H1 (cell line): ENCODE measurements at regions not wholly inside any gene's neighbourhood (a gene's known extent, or its start where the extent isn't known, plus 50 kb on each side); places are given as distances from the start of the nearest gene placed in this dataset.

Source experiments
- ASH2L ChIP-seq: fragments of 200-600, 300-600 bp; sonication (generic); IDR thresholded peaks from one replicate; pipeline ENCODE4 v1.7.1; 2017; ENCODE audit warnings: low read length
- BACH1 ChIP-seq: IDR thresholded peaks from 2 replicates; pipeline ENCODE4 v1.6.1; 2012; ENCODE audit warnings: low read length, improper control_type of control experiment
- CTBP2 ChIP-seq: IDR thresholded peaks from 2 replicates; pipeline ENCODE4 v1.7.0; 2011; ENCODE audit warnings: borderline replicate concordance, mild to moderate bottlenecking, moderate library complexity, mixed read lengths, low read length; ENCODE audit not compliant: insufficient read depth, insufficient read length
- EZH2 ChIP-seq: fragments of 200-600 bp; sonication (generic); IDR thresholded peaks from 2 replicates; pipeline ENCODE4 v1.7.1; 2012; ENCODE audit warnings: low read depth, mild to moderate bottlenecking, moderate library complexity, low read length, inconsistent platforms; ENCODE audit not compliant: severe bottlenecking
- GTF2F1 ChIP-seq: IDR thresholded peaks from 2 replicates; pipeline ENCODE4 v1.6.1; 2012; ENCODE audit warnings: low read depth, low read length, improper control_type of control experiment, borderline replicate concordance
- JUN ChIP-seq: IDR thresholded peaks from 2 replicates; pipeline ENCODE4 v1.6.1; 2011; ENCODE audit warnings: low read depth, mild to moderate bottlenecking, improper control_type of control experiment, low read length
- KDM5A ChIP-seq: fragments of 200-600 bp; IDR thresholded peaks from 2 replicates; pipeline ENCODE4 v1.7.1; 2012; ENCODE audit warnings: mild to moderate bottlenecking, low read length, inconsistent platforms, mixed read lengths
- RBBP5 ChIP-seq: IDR thresholded peaks from 2 replicates; pipeline ENCODE4 v1.7.1; 2012; ENCODE audit warnings: low read depth, mild to moderate bottlenecking, inconsistent platforms, low read length, moderate library complexity, borderline replicate concordance
- SIN3A ChIP-seq, 2 experiments: IDR thresholded peaks in 1 of 2; conservative IDR thresholded peaks in 1 of 2; 2 replicates each; pipeline ENCODE4 v1.6.1; 2011 to 2012; ENCODE audit warnings: low read length in 2 of 2, improper control_type of control experiment in 1 of 2, low read depth in 1 of 2, mild to moderate bottlenecking in 1 of 2
- SP1 ChIP-seq: IDR thresholded peaks from 2 replicates; pipeline ENCODE4 v1.6.1; 2011; ENCODE audit warnings: low read depth, low read length
- SP2 ChIP-seq: IDR thresholded peaks from 2 replicates; pipeline ENCODE4 v1.6.1; 2012; ENCODE audit warnings: mild to moderate bottlenecking, low read length, inconsistent platforms
- YY1 ChIP-seq: IDR thresholded peaks from 2 replicates; pipeline ENCODE4 v1.6.1; 2011; ENCODE audit warnings: low read depth, mild to moderate bottlenecking, low read length
- TF ChIP-seq, protein P1 (sequence below): fragments of 300-600 bp; sonication (generic); IDR thresholded peaks from 2 replicates; pipeline ENCODE4 v1.7.1; 2012; ENCODE audit warnings: low read length, moderate library complexity, mild to moderate bottlenecking, inconsistent platforms; ENCODE audit not compliant: insufficient replicate concordance

DNA sequence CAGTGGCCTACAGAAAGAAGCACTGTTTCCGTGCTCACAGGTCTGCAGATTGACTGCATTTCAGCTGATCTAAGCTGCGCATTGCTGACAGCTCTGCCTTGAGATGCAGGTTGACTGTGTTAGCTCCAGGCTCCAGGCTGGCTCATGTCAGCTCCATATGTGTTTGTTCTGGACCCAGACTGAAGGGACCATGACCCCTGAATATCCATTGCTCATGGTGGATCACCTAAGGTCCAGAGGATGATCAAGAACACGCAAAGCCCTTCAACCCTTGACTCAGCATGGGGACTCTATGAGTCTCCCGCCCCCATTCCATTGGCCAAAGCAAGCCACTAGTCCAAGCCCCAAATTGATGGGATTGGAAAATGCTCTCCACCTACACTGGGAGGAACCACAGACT, 239.3 kb upstream of the C16orf82 start (continued):
- TF ChIP-seq, protein P1, sequence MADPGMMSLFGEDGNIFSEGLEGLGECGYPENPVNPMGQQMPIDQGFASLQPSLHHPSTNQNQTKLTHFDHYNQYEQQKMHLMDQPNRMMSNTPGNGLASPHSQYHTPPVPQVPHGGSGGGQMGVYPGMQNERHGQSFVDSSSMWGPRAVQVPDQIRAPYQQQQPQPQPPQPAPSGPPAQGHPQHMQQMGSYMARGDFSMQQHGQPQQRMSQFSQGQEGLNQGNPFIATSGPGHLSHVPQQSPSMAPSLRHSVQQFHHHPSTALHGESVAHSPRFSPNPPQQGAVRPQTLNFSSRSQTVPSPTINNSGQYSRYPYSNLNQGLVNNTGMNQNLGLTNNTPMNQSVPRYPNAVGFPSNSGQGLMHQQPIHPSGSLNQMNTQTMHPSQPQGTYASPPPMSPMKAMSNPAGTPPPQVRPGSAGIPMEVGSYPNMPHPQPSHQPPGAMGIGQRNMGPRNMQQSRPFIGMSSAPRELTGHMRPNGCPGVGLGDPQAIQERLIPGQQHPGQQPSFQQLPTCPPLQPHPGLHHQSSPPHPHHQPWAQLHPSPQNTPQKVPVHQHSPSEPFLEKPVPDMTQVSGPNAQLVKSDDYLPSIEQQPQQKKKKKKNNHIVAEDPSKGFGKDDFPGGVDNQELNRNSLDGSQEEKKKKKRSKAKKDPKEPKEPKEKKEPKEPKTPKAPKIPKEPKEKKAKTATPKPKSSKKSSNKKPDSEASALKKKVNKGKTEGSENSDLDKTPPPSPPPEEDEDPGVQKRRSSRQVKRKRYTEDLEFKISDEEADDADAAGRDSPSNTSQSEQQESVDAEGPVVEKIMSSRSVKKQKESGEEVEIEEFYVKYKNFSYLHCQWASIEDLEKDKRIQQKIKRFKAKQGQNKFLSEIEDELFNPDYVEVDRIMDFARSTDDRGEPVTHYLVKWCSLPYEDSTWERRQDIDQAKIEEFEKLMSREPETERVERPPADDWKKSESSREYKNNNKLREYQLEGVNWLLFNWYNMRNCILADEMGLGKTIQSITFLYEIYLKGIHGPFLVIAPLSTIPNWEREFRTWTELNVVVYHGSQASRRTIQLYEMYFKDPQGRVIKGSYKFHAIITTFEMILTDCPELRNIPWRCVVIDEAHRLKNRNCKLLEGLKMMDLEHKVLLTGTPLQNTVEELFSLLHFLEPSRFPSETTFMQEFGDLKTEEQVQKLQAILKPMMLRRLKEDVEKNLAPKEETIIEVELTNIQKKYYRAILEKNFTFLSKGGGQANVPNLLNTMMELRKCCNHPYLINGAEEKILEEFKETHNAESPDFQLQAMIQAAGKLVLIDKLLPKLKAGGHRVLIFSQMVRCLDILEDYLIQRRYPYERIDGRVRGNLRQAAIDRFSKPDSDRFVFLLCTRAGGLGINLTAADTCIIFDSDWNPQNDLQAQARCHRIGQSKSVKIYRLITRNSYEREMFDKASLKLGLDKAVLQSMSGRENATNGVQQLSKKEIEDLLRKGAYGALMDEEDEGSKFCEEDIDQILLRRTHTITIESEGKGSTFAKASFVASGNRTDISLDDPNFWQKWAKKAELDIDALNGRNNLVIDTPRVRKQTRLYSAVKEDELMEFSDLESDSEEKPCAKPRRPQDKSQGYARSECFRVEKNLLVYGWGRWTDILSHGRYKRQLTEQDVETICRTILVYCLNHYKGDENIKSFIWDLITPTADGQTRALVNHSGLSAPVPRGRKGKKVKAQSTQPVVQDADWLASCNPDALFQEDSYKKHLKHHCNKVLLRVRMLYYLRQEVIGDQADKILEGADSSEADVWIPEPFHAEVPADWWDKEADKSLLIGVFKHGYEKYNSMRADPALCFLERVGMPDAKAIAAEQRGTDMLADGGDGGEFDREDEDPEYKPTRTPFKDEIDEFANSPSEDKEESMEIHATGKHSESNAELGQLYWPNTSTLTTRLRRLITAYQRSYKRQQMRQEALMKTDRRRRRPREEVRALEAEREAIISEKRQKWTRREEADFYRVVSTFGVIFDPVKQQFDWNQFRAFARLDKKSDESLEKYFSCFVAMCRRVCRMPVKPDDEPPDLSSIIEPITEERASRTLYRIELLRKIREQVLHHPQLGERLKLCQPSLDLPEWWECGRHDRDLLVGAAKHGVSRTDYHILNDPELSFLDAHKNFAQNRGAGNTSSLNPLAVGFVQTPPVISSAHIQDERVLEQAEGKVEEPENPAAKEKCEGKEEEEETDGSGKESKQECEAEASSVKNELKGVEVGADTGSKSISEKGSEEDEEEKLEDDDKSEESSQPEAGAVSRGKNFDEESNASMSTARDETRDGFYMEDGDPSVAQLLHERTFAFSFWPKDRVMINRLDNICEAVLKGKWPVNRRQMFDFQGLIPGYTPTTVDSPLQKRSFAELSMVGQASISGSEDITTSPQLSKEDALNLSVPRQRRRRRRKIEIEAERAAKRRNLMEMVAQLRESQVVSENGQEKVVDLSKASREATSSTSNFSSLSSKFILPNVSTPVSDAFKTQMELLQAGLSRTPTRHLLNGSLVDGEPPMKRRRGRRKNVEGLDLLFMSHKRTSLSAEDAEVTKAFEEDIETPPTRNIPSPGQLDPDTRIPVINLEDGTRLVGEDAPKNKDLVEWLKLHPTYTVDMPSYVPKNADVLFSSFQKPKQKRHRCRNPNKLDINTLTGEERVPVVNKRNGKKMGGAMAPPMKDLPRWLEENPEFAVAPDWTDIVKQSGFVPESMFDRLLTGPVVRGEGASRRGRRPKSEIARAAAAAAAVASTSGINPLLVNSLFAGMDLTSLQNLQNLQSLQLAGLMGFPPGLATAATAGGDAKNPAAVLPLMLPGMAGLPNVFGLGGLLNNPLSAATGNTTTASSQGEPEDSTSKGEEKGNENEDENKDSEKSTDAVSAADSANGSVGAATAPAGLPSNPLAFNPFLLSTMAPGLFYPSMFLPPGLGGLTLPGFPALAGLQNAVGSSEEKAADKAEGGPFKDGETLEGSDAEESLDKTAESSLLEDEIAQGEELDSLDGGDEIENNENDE = no peak
- TF ChIP-seq SIN3A (conservative IDR thresholded peaks at IDR 0.05 in 1 of 2, IDR thresholded peaks at IDR 0.05 in 1 of 2; ENCODE audit: low read depth in 1 of 2, low read length in 2 of 2) (no peak), BACH1 (no peak), SP2 (no peak), EZH2 (no peak), JUN (no peak), KDM5A (no peak), YY1 (no peak), RBBP5 (no peak), CTBP2 (no peak), ASH2L (no peak), SP1 (no peak), GTF2F1 (no peak)
